Stimulated activated CD8-positive, alpha-beta memory T cell treated with anti-CD3 and anti-CD28 coated beads, Interleukin-15, amount 100 ng/mL, for 48 hours (primary cell): ENCODE measurements at regions not wholly inside any gene's neighbourhood (a gene's known extent, or its start where the extent isn't known, plus 50 kb on each side); places are given as distances from the start of the nearest gene placed in this dataset.

ENCODE experiments used
- DNase-seq, 2 donors: peaks; one replicate each; pipeline ENCODE4 v3.0.0-alpha.2; 2020; ENCODE audit warnings: low read depth in 2 of 2

GRCh38 chr1:37239225-37239740 lies 205.0 kb upstream of the GRIK3 start:
- no peak for DNase-seq

GRCh38 chr1:37240897-37241296 lies 206.6 kb upstream of the GRIK3 start:
- no peak for DNase-seq

GRCh38 chr1:37242501-37242900 lies 208.2 kb upstream of the GRIK3 start:
- DNase-seq, result no peak

GRCh38 chr1:37243368-37244082 lies 209.2 kb upstream of the GRIK3 start:
- DNase-seq, result no peak

GRCh38 chr1:37244083-37244480 lies 209.8 kb upstream of the GRIK3 start:
- DNase-seq, result no peak

- DNase-seq, result no peak
Measured at GRCh38 chr1:37244815-37245214, 210.5 kb upstream of the GRIK3 start.

- DNase-seq, result no peak
Measured at GRCh38 chr1:37246631-37247030, 212.3 kb upstream of the GRIK3 start.

GRCh38 chr1:37250371-37250770 lies 216.1 kb upstream of the GRIK3 start:
- DNase-seq, result no peak

GRCh38 chr1:37255136-37255795 lies 219.1 kb upstream of the ZC3H12A start:
- DNase-seq, result peak in 1 of 2 donors; percentile 1

- DNase-seq, result no peak
Measured at GRCh38 chr1:37255868-37256267, 218.5 kb upstream of the ZC3H12A start.

GRCh38 chr1:37257646-37258045 lies 216.7 kb upstream of the ZC3H12A start:
- DNase-seq, result no peak

- no peak for DNase-seq
Measured at GRCh38 chr1:37258068-37258467, 216.3 kb upstream of the ZC3H12A start.

GRCh38 chr1:37259019-37259418 lies 215.4 kb upstream of the ZC3H12A start:
- no peak for DNase-seq

GRCh38 chr1:37261129-37261528 lies 213.3 kb upstream of the ZC3H12A start:
- DNase-seq, result no peak

- DNase-seq, result no peak
Measured at GRCh38 chr1:37262439-37263170, 211.8 kb upstream of the ZC3H12A start.

GRCh38 chr1:37265156-37265555 lies 209.2 kb upstream of the ZC3H12A start:
- DNase-seq, result no peak

GRCh38 chr1:37265786-37266667 lies 208.4 kb upstream of the ZC3H12A start:
- no peak for DNase-seq

GRCh38 chr1:37267111-37267835 lies 207.1 kb upstream of the ZC3H12A start:
- DNase-seq, result no peak

- DNase-seq, result no peak
Measured at GRCh38 chr1:37270639-37271038, 203.7 kb upstream of the ZC3H12A start.

GRCh38 chr1:37272626-37273025 lies 201.8 kb upstream of the ZC3H12A start:
- no peak for DNase-seq

GRCh38 chr1:37274486-37274885 lies 199.9 kb upstream of the ZC3H12A start:
- DNase-seq, result no peak
